GM12878 (cell line): ENCODE measurements at regions not wholly inside any gene's neighbourhood (a gene's known extent, or its start where the extent isn't known, plus 50 kb on each side); places are given as distances from the start of the nearest gene placed in this dataset.
A peak's percentile ranks its signal among the peaks of the same experiment; 100 is the strongest.

ENCODE experiments used
- BHLHE40 ChIP-seq, 2 experiments: fragments of 450-650 bp in 1 of 2; IDR thresholded peaks; 2 replicates each; pipeline ENCODE4 v1.6.1; 2011 to 2017; ENCODE audit warnings: low read depth in 2 of 2, borderline replicate concordance in 1 of 2, improper control_type of control experiment in 1 of 2, low read length in 1 of 2, mild to moderate bottlenecking in 1 of 2
- CBFB ChIP-seq: IDR thresholded peaks from 2 replicates; pipeline ENCODE4 v1.6.1; 2016; ENCODE audit warnings: antibody characterized with exemption, low read depth
- CHD4 ChIP-seq: fragments of 200-600 bp; sonication (generic); IDR thresholded peaks from 2 replicates; pipeline ENCODE4 v1.6.1; 2016; ENCODE audit warnings: mild to moderate bottlenecking
- HDAC6 ChIP-seq: fragments of 200-600 bp; sonication (generic); IDR thresholded peaks from one replicate; pipeline ENCODE4 v1.8.0; 2017; ENCODE audit warnings: antibody characterized with exemption; ENCODE audit not compliant: unreplicated experiment
- LARP7 ChIP-seq: fragments of 450-650 bp; IDR thresholded peaks from 2 replicates; pipeline ENCODE4 v1.6.1; 2017; ENCODE audit warnings: mild to moderate bottlenecking
- NBN ChIP-seq: fragments of 450-650 bp; IDR thresholded peaks from 2 replicates; pipeline ENCODE4 v1.6.1; 2016
- NFXL1 ChIP-seq: fragments of 450-650 bp; IDR thresholded peaks from 2 replicates; pipeline ENCODE4 v1.6.1; 2017; ENCODE audit warnings: antibody characterized with exemption, mild to moderate bottlenecking, borderline replicate concordance
- NRF1 ChIP-seq: conservative IDR thresholded peaks from 2 replicates; pipeline ENCODE4 v1.6.1; 2011; ENCODE audit warnings: mild to moderate bottlenecking, low read depth, low read length, improper control_type of control experiment
- PAX8 ChIP-seq: fragments of 450-650 bp; IDR thresholded peaks from 2 replicates; pipeline ENCODE4 v1.6.1; 2017; ENCODE audit warnings: mild to moderate bottlenecking, moderate library complexity
- RAD21 ChIP-seq: IDR thresholded peaks from 2 replicates; pipeline ENCODE4 v1.6.1; 2011; ENCODE audit warnings: mild to moderate bottlenecking, low read depth, low read length, moderate library complexity; ENCODE audit not compliant: insufficient read depth
- RAD51 ChIP-seq: fragments of 450-650 bp; IDR thresholded peaks from 2 replicates; pipeline ENCODE4 v1.6.1; 2016; ENCODE audit warnings: moderate library complexity, mild to moderate bottlenecking, inconsistent platforms
- RFX5 ChIP-seq: IDR thresholded peaks from 2 replicates; pipeline ENCODE4 v1.6.1; 2011; ENCODE audit warnings: low read depth, low read length, improper control_type of control experiment
- SMC3 ChIP-seq: IDR thresholded peaks from 2 replicates; pipeline ENCODE4 v1.6.1; 2011; ENCODE audit warnings: low read length, improper control_type of control experiment, borderline replicate concordance
- SRF ChIP-seq, 2 experiments: IDR thresholded peaks; 2 replicates each; pipeline ENCODE4 v1.6.1; 2011; ENCODE audit warnings: low read depth in 2 of 2, low read length in 2 of 2, mild to moderate bottlenecking in 1 of 2, moderate library complexity in 1 of 2
- TAF1 ChIP-seq: IDR thresholded peaks from 2 replicates; pipeline ENCODE4 v1.6.1; 2011; ENCODE audit warnings: mild to moderate bottlenecking, low read depth, low read length, borderline replicate concordance
- YBX1 ChIP-seq: fragments of 450-650 bp; IDR thresholded peaks from 2 replicates; pipeline ENCODE4 v1.6.1; 2016; ENCODE audit warnings: antibody characterized with exemption
- ZBTB11 ChIP-seq: fragments of 450-650 bp; formaldehyde crosslinking; IDR thresholded peaks from 2 replicates; pipeline ENCODE4 v1.5.0; 2022; ENCODE audit warnings: mild to moderate bottlenecking, missing genetic modification characterization
- ZBTB33 ChIP-seq: fragments of 450-650 bp; IDR thresholded peaks from 2 replicates; pipeline ENCODE4 v1.6.1; 2017; ENCODE audit warnings: mild to moderate bottlenecking
- ZNF622 ChIP-seq: fragments of 450-650 bp; IDR thresholded peaks from 2 replicates; pipeline ENCODE4 v1.6.1; 2017; ENCODE audit warnings: mild to moderate bottlenecking, inconsistent platforms
- ZZZ3 ChIP-seq: IDR thresholded peaks from 2 replicates; pipeline ENCODE4 v1.6.1; 2011; ENCODE audit warnings: low read depth; ENCODE audit not compliant: control insufficient read depth, insufficient read length
- TF ChIP-seq, protein P1 (sequence below): IDR thresholded peaks from 2 replicates; pipeline ENCODE4 v1.6.1; 2012; ENCODE audit warnings: improper control_type of control experiment, low read depth, low read length; ENCODE audit not compliant: insufficient replicate concordance

DNA sequence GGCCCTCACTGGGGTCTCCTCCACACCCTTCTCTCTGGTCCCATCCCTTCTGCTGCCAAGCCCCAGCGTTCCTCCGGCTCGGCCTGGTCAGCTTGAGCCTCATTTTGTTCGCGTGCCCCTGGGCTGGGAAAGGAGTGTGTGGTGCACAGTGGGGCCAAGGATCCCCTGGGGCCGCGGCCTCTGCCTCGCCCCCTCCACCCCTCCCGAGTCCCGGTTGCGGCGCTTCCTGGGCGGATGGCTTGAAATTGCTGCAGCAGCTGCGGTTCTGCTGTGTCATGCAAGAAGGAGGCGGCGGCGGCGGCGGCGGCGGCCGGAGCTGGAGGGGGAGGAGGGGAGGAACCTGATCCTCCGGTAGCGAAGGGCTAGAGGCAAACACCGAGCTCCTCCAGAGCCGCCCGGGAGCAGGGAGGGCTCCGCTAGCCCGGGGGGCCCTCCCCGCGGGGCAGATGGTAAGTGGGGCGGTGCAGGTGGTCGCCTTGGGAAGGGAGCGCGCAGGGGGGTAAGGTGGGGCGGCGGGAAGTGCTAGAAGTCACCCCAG lies 217.8 kb upstream of the MKLN1 start (continued):
- no peak for TF ChIP-seq CHD4
- TF ChIP-seq HDAC6, result no peak
- no peak for TF ChIP-seq RFX5
- peak; percentile 4; the same call in 1 of the 2 replicates for TF ChIP-seq SMC3
- 0 out of 2 replicates have a peak, but pooled peaks have one; percentile 3 for TF ChIP-seq RAD21
- TF ChIP-seq TAF1, result peak; percentile 43; the same call in 1 of the 2 replicates
- no peak for TF ChIP-seq YBX1
- TF ChIP-seq NRF1, result no peak
- TF ChIP-seq ZBTB33, result no peak
- peak; percentile 80 for TF ChIP-seq NBN
- TF ChIP-seq ZNF622, result no peak
- peak; percentile 30 to 72; a peak in 2 of 4 replicates for TF ChIP-seq BHLHE40 (IDR thresholded peaks at IDR 0.05; ENCODE audit: borderline replicate concordance in 1 of 2, low read depth in 2 of 2, low read length in 1 of 2)
- TF ChIP-seq PAX8, result no peak
- TF ChIP-seq SRF (IDR thresholded peaks at IDR 0.05; ENCODE audit: low read depth in 2 of 2, low read length in 2 of 2), result no peak
- no peak for TF ChIP-seq RAD51
- TF ChIP-seq LARP7, result 0 out of 2 replicates have a peak, but pooled peaks have one; percentile 41
- TF ChIP-seq ZZZ3, result no peak
- no peak for TF ChIP-seq ZBTB11 (CRISPR knock-in tag)
- TF ChIP-seq CBFB, result peak; percentile 43
- no peak for TF ChIP-seq NFXL1
- TF ChIP-seq, protein P1, sequence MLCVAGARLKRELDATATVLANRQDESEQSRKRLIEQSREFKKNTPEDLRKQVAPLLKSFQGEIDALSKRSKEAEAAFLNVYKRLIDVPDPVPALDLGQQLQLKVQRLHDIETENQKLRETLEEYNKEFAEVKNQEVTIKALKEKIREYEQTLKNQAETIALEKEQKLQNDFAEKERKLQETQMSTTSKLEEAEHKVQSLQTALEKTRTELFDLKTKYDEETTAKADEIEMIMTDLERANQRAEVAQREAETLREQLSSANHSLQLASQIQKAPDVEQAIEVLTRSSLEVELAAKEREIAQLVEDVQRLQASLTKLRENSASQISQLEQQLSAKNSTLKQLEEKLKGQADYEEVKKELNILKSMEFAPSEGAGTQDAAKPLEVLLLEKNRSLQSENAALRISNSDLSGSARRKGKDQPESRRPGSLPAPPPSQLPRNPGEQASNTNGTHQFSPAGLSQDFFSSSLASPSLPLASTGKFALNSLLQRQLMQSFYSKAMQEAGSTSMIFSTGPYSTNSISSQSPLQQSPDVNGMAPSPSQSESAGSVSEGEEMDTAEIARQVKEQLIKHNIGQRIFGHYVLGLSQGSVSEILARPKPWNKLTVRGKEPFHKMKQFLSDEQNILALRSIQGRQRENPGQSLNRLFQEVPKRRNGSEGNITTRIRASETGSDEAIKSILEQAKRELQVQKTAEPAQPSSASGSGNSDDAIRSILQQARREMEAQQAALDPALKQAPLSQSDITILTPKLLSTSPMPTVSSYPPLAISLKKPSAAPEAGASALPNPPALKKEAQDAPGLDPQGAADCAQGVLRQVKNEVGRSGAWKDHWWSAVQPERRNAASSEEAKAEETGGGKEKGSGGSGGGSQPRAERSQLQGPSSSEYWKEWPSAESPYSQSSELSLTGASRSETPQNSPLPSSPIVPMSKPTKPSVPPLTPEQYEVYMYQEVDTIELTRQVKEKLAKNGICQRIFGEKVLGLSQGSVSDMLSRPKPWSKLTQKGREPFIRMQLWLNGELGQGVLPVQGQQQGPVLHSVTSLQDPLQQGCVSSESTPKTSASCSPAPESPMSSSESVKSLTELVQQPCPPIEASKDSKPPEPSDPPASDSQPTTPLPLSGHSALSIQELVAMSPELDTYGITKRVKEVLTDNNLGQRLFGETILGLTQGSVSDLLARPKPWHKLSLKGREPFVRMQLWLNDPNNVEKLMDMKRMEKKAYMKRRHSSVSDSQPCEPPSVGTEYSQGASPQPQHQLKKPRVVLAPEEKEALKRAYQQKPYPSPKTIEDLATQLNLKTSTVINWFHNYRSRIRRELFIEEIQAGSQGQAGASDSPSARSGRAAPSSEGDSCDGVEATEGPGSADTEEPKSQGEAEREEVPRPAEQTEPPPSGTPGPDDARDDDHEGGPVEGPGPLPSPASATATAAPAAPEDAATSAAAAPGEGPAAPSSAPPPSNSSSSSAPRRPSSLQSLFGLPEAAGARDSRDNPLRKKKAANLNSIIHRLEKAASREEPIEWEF, result no peak
